Keratinocyte (primary cell): ENCODE measurements at regions not wholly inside any gene's neighbourhood (a gene's known extent, or its start where the extent isn't known, plus 50 kb on each side); places are given as distances from the start of the nearest gene placed in this dataset.

Source experiments
- DNase-seq: peaks from one replicate; pipeline ENCODE4 v3.0.0-alpha.2; 2011; ENCODE audit warnings: low read depth, missing footprints, low spot score
- FAIRE-seq: peaks from 2 replicates; lab custom pipeline; 2011; peaks lifted over from hg19 to GRCh38; lab: Jason Lieb, UNC
- H2AFZ ChIP-seq: 2 replicates; pipeline ENCODE4 v1.6.0; 2012; ENCODE audit warnings: low read length, control low read depth, inconsistent platforms; ENCODE audit not compliant: control insufficient read depth
- H3K27ac ChIP-seq: 2 replicates; pipeline ENCODE4 v1.5.1; 2011; ENCODE audit warnings: low read length; ENCODE audit not compliant: control insufficient read depth, insufficient read depth
- H3K27me3 ChIP-seq: 3 replicates; pipeline ENCODE4 v1.6.0; 2011; ENCODE audit warnings: low read length; ENCODE audit not compliant: control insufficient read depth, insufficient read depth; ENCODE audit errors: extremely low read depth
- H3K36me3 ChIP-seq, 2 experiments: 2 replicates in 1 of 2; 3 replicates in 1 of 2; pipeline ENCODE4 v1.5.1; 2011; ENCODE audit warnings: low read length in 2 of 2, mild to moderate bottlenecking in 1 of 2; ENCODE audit not compliant: control insufficient read depth in 2 of 2, insufficient read depth in 2 of 2; ENCODE audit errors: extremely low read depth in 1 of 2
- H3K4me1 ChIP-seq: 3 replicates; pipeline ENCODE4 v1.5.1; 2011; ENCODE audit warnings: low read length; ENCODE audit not compliant: control insufficient read depth, insufficient read depth; ENCODE audit errors: extremely low read depth
- H3K4me2 ChIP-seq: 3 replicates; pipeline ENCODE4 v1.6.0; 2011; ENCODE audit warnings: low read depth, low read length; ENCODE audit not compliant: control insufficient read depth, insufficient read depth; ENCODE audit errors: extremely low read depth
- H3K4me3 ChIP-seq, 3 experiments: fragments of 200-600 bp in 1 of 3; sonication (generic) in 1 of 3; 2 replicates in 2 of 3; 3 replicates in 1 of 3; pipeline ENCODE4 v1.5.1; 2011 to 2016; ENCODE audit warnings: low read length in 3 of 3, mild to moderate bottlenecking in 3 of 3, control low read depth in 2 of 3, inconsistent platforms in 1 of 3, low read depth in 1 of 3, mixed read lengths in 1 of 3, mixed run types in 1 of 3, moderate library complexity in 1 of 3; ENCODE audit not compliant: control insufficient read depth in 2 of 3, insufficient read depth in 2 of 3; ENCODE audit errors: extremely low read depth in 1 of 3
- H3K79me2 ChIP-seq: 2 replicates; pipeline ENCODE4 v1.6.0; 2012; ENCODE audit warnings: low read length; ENCODE audit not compliant: control insufficient read depth, insufficient read depth
- H3K9ac ChIP-seq: 3 replicates; pipeline ENCODE4 v1.6.0; 2011; ENCODE audit warnings: low read length; ENCODE audit not compliant: control insufficient read depth, insufficient read depth; ENCODE audit errors: extremely low read depth
- H3K9me1 ChIP-seq: 3 replicates; pipeline ENCODE4 v1.6.0; 2011; ENCODE audit warnings: low read length; ENCODE audit not compliant: control insufficient read depth, insufficient read depth; ENCODE audit errors: extremely low read depth
- H3K9me3 ChIP-seq: 2 replicates; pipeline ENCODE4 v1.5.1; 2012; ENCODE audit warnings: low read depth, low read length; ENCODE audit not compliant: control insufficient read depth
- H4K20me1 ChIP-seq: 3 replicates; pipeline ENCODE4 v1.6.0; 2011; ENCODE audit warnings: low read length; ENCODE audit not compliant: control insufficient read depth, insufficient read depth; ENCODE audit errors: extremely low read depth
- EZH2 ChIP-seq: IDR thresholded peaks from one replicate; pipeline ENCODE4 v1.6.1; 2012; ENCODE audit warnings: inconsistent platforms, mild to moderate bottlenecking, low read length, moderate library complexity
- dilution Hi-C: fragments of 300-500 bp; cut with MboI; formaldehyde crosslinking; loops from one replicate; pipeline ENCODE4 v1.7.0; 2020; ENCODE audit warnings: low sequenced_read_pairs; ENCODE audit not compliant: extremely low pct_ligation_motif_present
- TF ChIP-seq, protein P1 (sequence below), 3 experiments: IDR thresholded peaks in 1 of 3; conservative IDR thresholded peaks in 1 of 3; optimal IDR thresholded peaks in 1 of 3; 2 replicates in 2 of 3; 3 replicates in 1 of 3; pipeline versions ENCODE3 to v1.5.1; 2011; ENCODE audit warnings: low read length in 3 of 3, mild to moderate bottlenecking in 3 of 3, moderate library complexity in 2 of 3, control low read depth in 1 of 3, inconsistent platforms in 1 of 3; ENCODE audit not compliant: insufficient read depth in 2 of 3; ENCODE audit errors: extremely low read depth in 1 of 3

DNA sequence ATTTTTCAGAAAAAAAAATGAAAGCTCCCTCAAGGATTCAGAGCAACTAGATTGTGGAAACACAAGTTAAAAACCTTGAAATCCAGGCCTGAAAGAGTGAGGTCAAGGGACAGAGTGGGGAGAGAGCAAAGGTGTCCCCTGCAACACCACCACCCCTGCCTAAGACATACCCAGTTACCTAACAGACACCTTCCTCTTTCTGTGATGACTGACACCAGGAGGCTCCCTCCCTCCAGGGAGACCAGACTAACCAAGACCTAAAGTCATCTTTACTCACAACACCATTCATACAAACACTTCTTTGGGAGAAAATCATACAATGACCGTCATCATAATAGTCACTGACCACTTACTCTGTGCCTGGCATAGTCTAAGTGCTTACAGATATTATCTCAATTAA is 151.8 kb upstream of the NABP1 start:
- dilution Hi-C loops = no loop called here
- no peak for TF ChIP-seq EZH2
- TF ChIP-seq, protein P1, sequence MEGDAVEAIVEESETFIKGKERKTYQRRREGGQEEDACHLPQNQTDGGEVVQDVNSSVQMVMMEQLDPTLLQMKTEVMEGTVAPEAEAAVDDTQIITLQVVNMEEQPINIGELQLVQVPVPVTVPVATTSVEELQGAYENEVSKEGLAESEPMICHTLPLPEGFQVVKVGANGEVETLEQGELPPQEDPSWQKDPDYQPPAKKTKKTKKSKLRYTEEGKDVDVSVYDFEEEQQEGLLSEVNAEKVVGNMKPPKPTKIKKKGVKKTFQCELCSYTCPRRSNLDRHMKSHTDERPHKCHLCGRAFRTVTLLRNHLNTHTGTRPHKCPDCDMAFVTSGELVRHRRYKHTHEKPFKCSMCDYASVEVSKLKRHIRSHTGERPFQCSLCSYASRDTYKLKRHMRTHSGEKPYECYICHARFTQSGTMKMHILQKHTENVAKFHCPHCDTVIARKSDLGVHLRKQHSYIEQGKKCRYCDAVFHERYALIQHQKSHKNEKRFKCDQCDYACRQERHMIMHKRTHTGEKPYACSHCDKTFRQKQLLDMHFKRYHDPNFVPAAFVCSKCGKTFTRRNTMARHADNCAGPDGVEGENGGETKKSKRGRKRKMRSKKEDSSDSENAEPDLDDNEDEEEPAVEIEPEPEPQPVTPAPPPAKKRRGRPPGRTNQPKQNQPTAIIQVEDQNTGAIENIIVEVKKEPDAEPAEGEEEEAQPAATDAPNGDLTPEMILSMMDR (optimal IDR thresholded peaks at IDR 0.05 in 1 of 3, IDR thresholded peaks at IDR 0.05 in 1 of 3, conservative IDR thresholded peaks at IDR 0.05 in 1 of 3; ENCODE audit: extremely low read depth in 1 of 3, insufficient read depth in 2 of 3, low read length in 3 of 3) = peak in 1 of 3 experiments; percentile 2
- H3K79me2 ChIP-seq = no peaks in the 10 kb centered on the region

DNA sequence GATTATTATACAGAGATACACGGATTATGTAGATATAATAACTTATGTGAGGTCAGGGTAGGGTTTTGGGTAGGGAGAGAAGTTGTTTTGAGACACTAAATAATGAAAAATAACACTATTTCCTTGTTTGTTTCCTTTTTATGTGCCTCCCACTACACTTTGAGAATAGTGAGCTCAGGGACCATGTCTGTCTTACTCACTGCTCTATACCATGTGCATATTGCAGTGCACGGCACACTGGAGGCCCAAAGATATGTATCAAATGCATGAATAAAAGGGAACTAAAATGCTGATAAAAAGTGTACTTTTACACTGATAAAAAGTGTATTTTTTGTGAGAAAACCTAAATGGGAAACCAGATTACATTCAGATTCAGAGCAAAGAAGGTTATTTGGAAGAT is 151.4 kb upstream of the NABP1 start:
- Histone ChIP-seq H3K36me3 (no peaks in the 10 kb centered on the region), H3K4me1 (no peaks in the 10 kb centered on the region), H3K79me2 (no peaks in the 10 kb centered on the region), H4K20me1 (no peaks in the 10 kb centered on the region), H3K27me3 (no peaks in the 10 kb centered on the region), H2AFZ (no peak overlapping the region), H3K27ac (no peak overlapping the region), H3K9me1 (no peaks in the 10 kb centered on the region), H3K9ac (no peak overlapping the region), H3K4me2 (no peak overlapping the region), H3K9me3 (no peaks in the 10 kb centered on the region), H3K4me3 (no peak overlapping the region)
- DNase-seq = no peak
- dilution Hi-C loops = no loop called here
- no peak for TF ChIP-seq EZH2
- TF ChIP-seq, protein P1 (optimal IDR thresholded peaks at IDR 0.05 in 1 of 3, IDR thresholded peaks at IDR 0.05 in 1 of 3, conservative IDR thresholded peaks at IDR 0.05 in 1 of 3; ENCODE audit: extremely low read depth in 1 of 3, insufficient read depth in 2 of 3, low read length in 3 of 3) = no peak
- FAIRE-seq = no peak

More for the DNA sequence above, 151.8 kb upstream of the NABP1 start:
- no peak overlapping the region for H2AFZ ChIP-seq
- no peak overlapping the region for H3K4me2 ChIP-seq
- H3K9me3 ChIP-seq = no peaks in the 10 kb centered on the region
- no peaks in the 10 kb centered on the region for H3K9me1 ChIP-seq
- FAIRE-seq = peak; percentile 23
- DNase-seq = no peak
- H3K27me3 ChIP-seq = no peaks in the 10 kb centered on the region
- no peak overlapping the region for H3K4me3 ChIP-seq
- no peaks in the 10 kb centered on the region for H3K36me3 ChIP-seq
- H3K4me1 ChIP-seq = no peaks in the 10 kb centered on the region
- no peak overlapping the region for H3K27ac ChIP-seq
- H3K9ac ChIP-seq = no peak overlapping the region
- no peaks in the 10 kb centered on the region for H4K20me1 ChIP-seq
